GM12873 (cell line): ENCODE measurements at regions not wholly inside any gene's neighbourhood (a gene's known extent, or its start where the extent isn't known, plus 50 kb on each side); places are given as distances from the start of the nearest gene placed in this dataset.

Experiments
- CTCF ChIP-seq: IDR thresholded peaks from 2 replicates; pipeline ENCODE4 v1.5.1; 2012; ENCODE audit warnings: low read depth, mild to moderate bottlenecking, moderate library complexity, low read length, control low read depth; ENCODE audit not compliant: insufficient read depth; ENCODE audit errors: missing control alignments

GRCh38 chr6:75029333-75029732 lies 176.5 kb downstream of the COL12A1 start:
- TF ChIP-seq CTCF, result no peak

GRCh38 chr6:75025371-75025770 lies 180.5 kb downstream of the COL12A1 start:
- no peak for TF ChIP-seq CTCF

- TF ChIP-seq CTCF, result no peak
Measured at GRCh38 chr6:75024828-75025227, 181.0 kb downstream of the COL12A1 start.

- TF ChIP-seq CTCF, result no peak
Measured at GRCh38 chr6:75023634-75024033, 182.2 kb downstream of the COL12A1 start.

GRCh38 chr6:75020971-75021370 lies 184.9 kb downstream of the COL12A1 start:
- TF ChIP-seq CTCF, result no peak

GRCh38 chr6:75020376-75020775 lies 185.5 kb downstream of the COL12A1 start:
- TF ChIP-seq CTCF, result no peak

- TF ChIP-seq CTCF, result no peak
Measured at GRCh38 chr6:75012018-75012417, 193.8 kb downstream of the COL12A1 start.

- no peak for TF ChIP-seq CTCF
Measured at GRCh38 chr6:74997646-74998045, 208.2 kb downstream of the COL12A1 start.
